Smooth muscle cell (in vitro differentiated cells): ENCODE measurements at regions not wholly inside any gene's neighbourhood (a gene's known extent, or its start where the extent isn't known, plus 50 kb on each side); places are given as distances from the start of the nearest gene placed in this dataset.
"Not testable (repeated sequence)": the region's sequence is repeated elsewhere in the genome, so short reads cannot be mapped to it uniquely, and the experiment has no call there.

ENCODE experiments used
- DNase-seq: peaks from one replicate; lab custom pipeline; 2025; ENCODE audit not compliant: unreplicated experiment; lab: John Stamatoyannopoulos, UW
- H2AFZ ChIP-seq: fragments of 200-600 bp; sonication (generic); 2 replicates; pipeline ENCODE4 v1.6.0; 2016; ENCODE audit warnings: antibody characterized with exemption, low read depth, mild to moderate bottlenecking
- H3F3A ChIP-seq: fragments of 200-600 bp; sonication (generic); 2 replicates; pipeline ENCODE4 v1.6.0; 2017; ENCODE audit warnings: antibody characterized with exemption, low read depth
- H3K27ac ChIP-seq: fragments of 200-600 bp; sonication (generic); 2 replicates; pipeline ENCODE4 v1.5.1; 2016; ENCODE audit warnings: low read depth, mild to moderate bottlenecking
- H3K27me3 ChIP-seq: fragments of 200-600 bp; sonication (generic); 2 replicates; pipeline ENCODE4 v1.6.1; 2016; ENCODE audit warnings: low read depth, mild to moderate bottlenecking
- H3K36me3 ChIP-seq: fragments of 200-600 bp; sonication (generic); 2 replicates; pipeline ENCODE4 v1.5.1; 2016; ENCODE audit warnings: low read depth
- H3K4me1 ChIP-seq: fragments of 200-600 bp; sonication (generic); 2 replicates; pipeline ENCODE4 v1.5.1; 2016; ENCODE audit warnings: low read depth
- H3K4me2 ChIP-seq: fragments of 200-600 bp; sonication (generic); 2 replicates; pipeline ENCODE4 v1.6.0; 2016; ENCODE audit warnings: mild to moderate bottlenecking
- H3K4me3 ChIP-seq: fragments of 200-600 bp; sonication (generic); 2 replicates; pipeline ENCODE4 v1.5.1; 2016; ENCODE audit warnings: mild to moderate bottlenecking
- H3K79me2 ChIP-seq: fragments of 200-600 bp; sonication (generic); 2 replicates; pipeline ENCODE4 v1.6.0; 2016; ENCODE audit warnings: low read depth, mild to moderate bottlenecking
- H3K9ac ChIP-seq: fragments of 200-600 bp; sonication (generic); 2 replicates; pipeline ENCODE4 v1.6.0; 2016; ENCODE audit warnings: low read depth
- H3K9me3 ChIP-seq: fragments of 200-600 bp; sonication (generic); replicated peaks from 2 replicates; pipeline ENCODE4 v1.5.1; 2016; ENCODE audit warnings: low read depth
- H4K20me1 ChIP-seq: fragments of 200-600 bp; sonication (generic); 2 replicates; pipeline ENCODE4 v1.6.0; 2016; ENCODE audit warnings: low read depth
- WGBS: methylation state at CpG from one replicate; pipeline ENCODE4 v1.1.7; 2016; ENCODE audit warnings: low lambda C conversion rate; 5-methylcytosine and 5-hydroxymethylcytosine counted together
- TF ChIP-seq, protein P1 (sequence below): fragments of 200-600 bp; sonication (generic); IDR thresholded peaks from 2 replicates; pipeline ENCODE4 v1.5.1; 2017; ENCODE audit warnings: borderline replicate concordance, mild to moderate bottlenecking, antibody characterized with exemption; ENCODE audit not compliant: insufficient read depth, poor library complexity, severe bottlenecking

DNA sequence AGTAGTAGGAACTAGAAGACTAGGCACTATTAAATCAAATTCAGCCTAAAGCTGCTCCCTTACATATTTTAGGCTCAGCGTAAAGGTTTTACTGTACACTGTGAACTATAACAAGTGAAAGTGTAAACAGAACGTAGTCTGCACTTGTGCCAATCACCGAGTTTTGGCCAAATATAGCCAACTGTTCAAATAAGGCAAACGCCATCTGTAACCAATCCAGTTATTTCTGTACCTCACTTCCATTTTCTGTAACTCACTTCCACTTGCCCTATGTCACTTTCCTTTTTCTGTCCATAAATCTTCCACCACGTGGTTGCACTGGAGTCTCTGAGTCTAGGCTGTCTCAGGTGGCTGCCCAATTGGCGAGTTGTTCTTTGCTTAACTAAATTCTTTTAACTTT is 2132.2 kb downstream of the LRRC4C start:
- H2AFZ ChIP-seq, result no peak overlapping the region
- no peak for DNase-seq
- H3K4me2 ChIP-seq, result no peak overlapping the region
- no peak overlapping the region for H3K4me3 ChIP-seq
- H3K9me3 ChIP-seq, result no peaks in the 10 kb centered on the region
- H4K20me1 ChIP-seq, result no peaks in the 10 kb centered on the region
- TF ChIP-seq, protein P1, sequence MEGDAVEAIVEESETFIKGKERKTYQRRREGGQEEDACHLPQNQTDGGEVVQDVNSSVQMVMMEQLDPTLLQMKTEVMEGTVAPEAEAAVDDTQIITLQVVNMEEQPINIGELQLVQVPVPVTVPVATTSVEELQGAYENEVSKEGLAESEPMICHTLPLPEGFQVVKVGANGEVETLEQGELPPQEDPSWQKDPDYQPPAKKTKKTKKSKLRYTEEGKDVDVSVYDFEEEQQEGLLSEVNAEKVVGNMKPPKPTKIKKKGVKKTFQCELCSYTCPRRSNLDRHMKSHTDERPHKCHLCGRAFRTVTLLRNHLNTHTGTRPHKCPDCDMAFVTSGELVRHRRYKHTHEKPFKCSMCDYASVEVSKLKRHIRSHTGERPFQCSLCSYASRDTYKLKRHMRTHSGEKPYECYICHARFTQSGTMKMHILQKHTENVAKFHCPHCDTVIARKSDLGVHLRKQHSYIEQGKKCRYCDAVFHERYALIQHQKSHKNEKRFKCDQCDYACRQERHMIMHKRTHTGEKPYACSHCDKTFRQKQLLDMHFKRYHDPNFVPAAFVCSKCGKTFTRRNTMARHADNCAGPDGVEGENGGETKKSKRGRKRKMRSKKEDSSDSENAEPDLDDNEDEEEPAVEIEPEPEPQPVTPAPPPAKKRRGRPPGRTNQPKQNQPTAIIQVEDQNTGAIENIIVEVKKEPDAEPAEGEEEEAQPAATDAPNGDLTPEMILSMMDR, result no peak
- no peaks in the 10 kb centered on the region for H3K36me3 ChIP-seq
- WGBS, result 68% methylated on average over 6 of the region's 6 CpGs
- no peaks in the 10 kb centered on the region for H3K79me2 ChIP-seq
- H3K9ac ChIP-seq, result no peak overlapping the region
- no peaks in the 10 kb centered on the region for H3K4me1 ChIP-seq
- no peak overlapping the region for H3K27ac ChIP-seq
- no peaks in the 10 kb centered on the region for H3K27me3 ChIP-seq
- no peaks in the 10 kb centered on the region for H3F3A ChIP-seq

- not testable (repeated sequence) for H3K36me3 ChIP-seq, H3F3A ChIP-seq, H3K9ac ChIP-seq, H3K4me3 ChIP-seq, DNase-seq, H3K4me2 ChIP-seq, H3K4me1 ChIP-seq, H4K20me1 ChIP-seq, H3K27ac ChIP-seq, H3K9me3 ChIP-seq, H3K79me2 ChIP-seq, H3K27me3 ChIP-seq, H2AFZ ChIP-seq
- 97% methylated on average over 19 of the region's 21 CpGs for WGBS
Measured at GRCh38 chr11:39311888-39312287, 2147.6 kb downstream of the LRRC4C start.

- no peaks in the 10 kb centered on the region for H3K4me1 ChIP-seq
- H3K27me3 ChIP-seq, result no peaks in the 10 kb centered on the region
- H3K79me2 ChIP-seq, result no peaks in the 10 kb centered on the region
- no peaks in the 10 kb centered on the region for H3K36me3 ChIP-seq
- no peaks in the 10 kb centered on the region for H3K9me3 ChIP-seq
- H3K4me3 ChIP-seq, result no peak overlapping the region
- H3K4me2 ChIP-seq, result no peak overlapping the region
- H3F3A ChIP-seq, result no peaks in the 10 kb centered on the region
- DNase-seq, result no peak
- WGBS, result 79% methylated on average over 1 of the region's 1 CpG
- H3K9ac ChIP-seq, result no peak overlapping the region
- no peak overlapping the region for H3K27ac ChIP-seq
- no peaks in the 10 kb centered on the region for H4K20me1 ChIP-seq
- TF ChIP-seq, protein P1, result no peak
- no peak overlapping the region for H2AFZ ChIP-seq
Measured at GRCh38 chr11:39304586-39304985, 2154.9 kb downstream of the LRRC4C start.

DNA sequence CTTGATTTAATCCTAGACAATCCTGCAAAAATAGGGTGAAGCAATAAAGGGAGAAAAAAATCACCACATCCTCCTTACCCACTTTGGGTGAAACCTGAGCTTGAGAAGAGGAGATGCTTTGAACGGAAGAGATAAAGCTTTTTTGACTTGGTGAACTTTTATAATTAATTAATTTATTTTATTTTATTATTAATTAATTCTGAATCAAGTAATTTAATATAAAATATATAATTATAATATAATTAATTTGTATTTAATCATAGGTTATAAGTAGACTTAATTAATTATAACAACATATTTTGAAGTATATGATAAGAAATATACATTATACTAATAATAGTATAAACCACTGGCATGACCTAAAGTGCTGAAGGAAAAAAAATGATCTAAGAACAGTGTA is 2164.8 kb downstream of the LRRC4C start:
- no peak overlapping the region for H3K4me2 ChIP-seq
- H3F3A ChIP-seq, result no peaks in the 10 kb centered on the region
- no peak overlapping the region for H3K9ac ChIP-seq
- no peaks in the 10 kb centered on the region for H4K20me1 ChIP-seq
- H3K4me1 ChIP-seq, result no peaks in the 10 kb centered on the region
- no peak overlapping the region for H3K4me3 ChIP-seq
- H3K27ac ChIP-seq, result no peak overlapping the region
- no peaks in the 10 kb centered on the region for H3K27me3 ChIP-seq
- no peaks in the 10 kb centered on the region for H3K9me3 ChIP-seq
- no peaks in the 10 kb centered on the region for H3K36me3 ChIP-seq
- DNase-seq, result no peak
- no peak overlapping the region for H2AFZ ChIP-seq
- WGBS, result 84% methylated on average over 1 of the region's 1 CpG
- TF ChIP-seq, protein P1, result no peak
- no peaks in the 10 kb centered on the region for H3K79me2 ChIP-seq
